ENCODE measurements at regions not wholly inside any gene's neighbourhood (a gene's known extent, or its start where the extent isn't known, plus 50 kb on each side); places are given as distances from the start of the nearest gene placed in this dataset.

GRCh38 chr15:81625896-81626295, 251.9 kb upstream of the TMC3 start:
- TF ChIP-seq CTCF (IDR thresholded peaks at IDR 0.05) = no peak
- no peak for TF ChIP-seq POLR2A (IDR thresholded peaks at IDR 0.05)
